ENCODE measurements at regions not wholly inside any gene's neighbourhood (a gene's known extent, or its start where the extent isn't known, plus 50 kb on each side); places are given as distances from the start of the nearest gene placed in this dataset.

DNA sequence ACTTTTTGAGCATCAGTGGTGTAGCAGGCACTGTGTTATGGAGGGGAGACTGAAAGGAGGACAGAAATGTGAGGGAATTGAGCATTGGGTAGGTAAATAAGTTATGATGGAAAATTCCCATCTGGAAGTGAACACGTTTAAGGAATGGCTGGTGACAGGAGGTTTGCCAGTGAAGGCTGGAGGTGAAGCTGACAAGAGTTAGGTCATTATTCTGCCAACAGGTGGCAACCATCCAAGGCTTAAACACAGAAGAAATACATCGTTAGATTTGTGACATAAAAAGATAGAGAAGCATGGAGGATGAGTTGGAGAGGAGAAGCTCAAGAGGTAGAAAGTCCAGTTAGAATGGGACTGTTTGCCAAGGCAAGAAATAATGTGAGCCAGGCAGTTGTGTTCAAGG is 455.3 kb upstream of the SGCD start:
- no peak for DNase-seq

- DNase-seq = no peak
These were observed 454.2 kb upstream of the SGCD start for GRCh38 chr5:155872629-155873220.

DNA sequence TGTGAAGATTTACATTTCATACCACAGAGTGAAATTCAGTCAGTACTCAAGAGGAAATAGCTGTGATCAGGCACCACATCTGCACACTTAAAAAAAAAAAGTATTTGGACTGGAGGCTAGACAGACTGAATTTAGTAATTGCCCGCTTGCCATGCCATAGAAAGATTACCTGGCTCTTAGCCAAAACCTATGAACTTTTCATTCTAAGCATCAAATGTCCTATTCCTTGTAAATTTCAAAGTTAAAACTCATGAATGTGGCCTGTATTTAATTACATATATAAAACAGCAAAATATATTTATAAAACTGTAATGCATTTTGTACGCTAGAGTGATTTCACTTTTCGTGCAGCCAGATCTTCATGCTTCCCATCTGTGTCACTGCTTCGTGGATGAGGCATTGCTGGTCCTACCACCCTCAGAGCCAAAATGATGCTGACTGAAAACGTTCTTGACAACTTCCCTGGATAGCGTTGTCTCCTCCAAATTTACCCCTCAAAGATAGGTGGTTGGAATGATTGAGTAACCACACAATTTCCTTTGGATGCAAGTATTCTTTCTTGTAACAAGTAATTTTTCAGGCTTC is 447.9 kb upstream of the SGCD start:
- DNase-seq = no peak

GRCh38 chr5:155884041-155884440 is 442.9 kb upstream of the SGCD start:
- DNase-seq = peak; percentile 32

GRCh38 chr5:155885199-155885598 is 441.8 kb upstream of the SGCD start:
- peak; percentile 18 for DNase-seq

GRCh38 chr5:155886311-155887031 is 440.5 kb upstream of the SGCD start:
- no peak for DNase-seq

DNA sequence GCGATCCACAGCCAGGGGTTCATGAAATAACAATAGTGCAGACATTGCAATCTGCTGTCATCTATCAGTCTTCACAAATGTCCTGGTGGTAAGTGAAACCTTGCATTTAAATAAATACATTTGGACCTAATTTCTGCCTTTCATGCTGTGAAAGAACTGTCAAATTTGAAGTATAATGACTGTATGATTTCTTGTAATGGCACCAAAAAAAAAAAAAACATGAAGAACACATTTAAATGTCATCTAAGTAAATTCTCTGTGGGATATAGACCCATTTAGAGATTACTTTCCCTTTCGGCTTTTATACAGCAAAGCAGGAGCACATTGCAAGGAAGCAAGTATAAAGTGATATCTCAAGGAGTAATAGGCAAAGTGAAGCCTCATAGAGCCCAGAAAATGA is 431.5 kb upstream of the SGCD start:
- DNase-seq = no peak

DNA sequence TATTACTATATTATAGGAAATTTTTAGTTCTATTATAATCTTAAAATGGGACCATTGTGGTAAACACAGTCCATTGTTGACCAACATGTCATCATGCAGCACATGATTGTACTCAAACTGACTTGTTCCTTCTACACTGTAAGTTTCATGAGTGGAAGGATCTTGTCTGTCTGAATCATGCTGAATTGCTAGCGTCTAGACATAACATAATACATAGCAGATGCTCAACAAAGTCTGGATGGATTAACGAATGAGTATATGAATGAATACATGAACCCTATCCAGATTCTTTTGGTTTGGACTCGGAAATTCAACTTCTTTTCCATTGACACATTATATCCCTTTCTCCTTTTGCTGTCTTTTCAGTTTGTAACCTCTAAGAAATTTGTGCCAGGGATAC is 429.2 kb upstream of the SGCD start:
- DNase-seq = no peak

GRCh38 chr5:155898284-155898683 is 428.7 kb upstream of the SGCD start:
- no peak for DNase-seq

DNA sequence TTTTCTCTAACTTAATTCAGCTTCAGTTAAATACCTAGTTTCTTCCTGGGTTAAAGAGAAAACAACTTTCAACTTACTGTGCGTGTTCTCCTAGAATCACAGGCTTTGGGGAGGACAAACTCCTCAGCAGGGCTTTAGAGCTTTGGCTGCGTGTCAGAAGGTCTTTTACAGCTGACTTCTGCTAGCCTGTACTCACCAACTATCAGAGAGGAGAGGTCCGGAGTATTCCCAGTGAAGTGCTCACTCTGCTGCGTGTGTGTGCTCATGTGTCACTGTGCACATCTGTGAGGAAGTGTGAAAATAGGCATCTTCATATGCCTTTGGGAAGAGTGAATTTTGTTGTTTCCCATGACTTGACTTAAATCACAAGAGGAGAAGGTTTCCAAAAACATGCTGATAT is 423.2 kb upstream of the SGCD start:
- DNase-seq = no peak

DNA sequence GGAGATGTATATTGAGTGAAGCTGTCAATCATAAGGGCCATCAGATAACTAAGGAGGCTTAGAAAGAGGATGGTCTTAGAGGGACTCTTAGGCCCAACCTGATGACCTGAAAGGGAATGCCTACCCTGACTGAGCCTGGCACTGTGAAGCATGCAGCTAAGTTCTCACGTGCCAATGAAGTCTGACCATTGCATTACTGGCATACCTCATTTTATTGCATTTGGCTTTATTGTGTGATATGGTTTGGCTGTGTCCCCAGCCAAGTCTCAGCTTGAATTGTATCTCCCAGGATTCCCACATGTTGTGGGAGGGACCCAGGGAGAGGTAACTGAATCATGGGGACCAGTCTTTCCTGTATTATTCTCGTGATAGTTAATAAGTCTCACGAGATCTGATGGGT is 421.6 kb upstream of the SGCD start:
- no peak for DNase-seq

DNA sequence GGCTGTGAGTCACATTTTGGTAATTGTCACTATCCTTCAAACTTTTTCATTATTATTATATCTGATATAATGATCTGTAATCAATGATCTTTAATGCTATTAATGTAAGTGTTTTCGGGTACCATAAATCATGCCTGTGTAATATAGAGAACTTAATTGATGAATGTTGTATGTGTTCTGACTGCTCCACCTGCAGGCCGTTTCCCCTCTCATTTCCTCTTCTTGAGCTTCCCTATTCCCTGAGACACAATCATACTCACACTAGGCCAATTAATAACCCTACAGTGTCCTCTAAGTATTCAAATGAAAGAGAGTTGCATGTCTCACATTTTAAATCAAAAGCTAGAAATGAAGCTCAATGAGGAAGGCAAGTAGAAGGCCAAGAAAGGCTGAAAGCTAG is 420.9 kb upstream of the SGCD start:
- DNase-seq = no peak

- DNase-seq = no peak
These were observed 418.4 kb upstream of the SGCD start for GRCh38 chr5:155908543-155908942.

GRCh38 chr5:155912291-155912690 is 414.7 kb upstream of the SGCD start:
- DNase-seq = no peak

DNA sequence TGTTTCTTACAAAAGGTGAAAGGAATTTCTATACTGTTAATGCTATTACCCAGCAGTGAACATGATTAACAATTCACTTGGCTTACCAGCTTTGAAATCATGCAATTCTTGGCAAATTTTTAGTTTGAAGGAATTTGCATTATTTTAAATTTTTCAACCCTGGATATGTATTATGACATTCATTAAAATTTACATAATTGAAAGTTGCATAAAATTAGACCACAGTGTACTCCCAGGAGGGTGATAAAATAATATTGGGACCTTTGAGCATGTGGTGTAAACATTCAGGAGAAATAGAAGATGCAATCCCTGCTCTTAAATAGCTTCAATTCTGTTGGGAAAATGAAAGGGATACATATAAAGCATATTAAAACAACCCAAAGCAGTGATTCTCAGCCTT is 412.2 kb upstream of the SGCD start:
- DNase-seq = no peak

DNA sequence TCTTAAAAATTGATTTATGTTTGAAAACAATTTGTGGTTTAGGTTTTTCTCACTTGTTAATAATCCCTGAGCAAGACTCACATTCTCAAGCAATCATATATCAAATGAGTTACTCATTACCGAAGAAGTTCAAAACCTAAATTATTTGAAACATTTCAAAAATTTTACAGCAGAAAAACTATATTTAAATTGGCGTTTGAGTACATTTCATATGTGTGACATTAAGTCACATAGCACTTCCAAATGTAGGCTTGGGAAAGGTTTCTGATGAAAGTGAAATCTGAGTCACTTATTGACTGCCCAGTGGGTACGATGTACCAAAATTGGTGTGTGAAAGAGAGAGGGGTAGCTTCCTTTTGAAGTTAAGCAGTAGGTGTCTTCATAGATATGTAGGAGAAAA is 411.4 kb upstream of the SGCD start:
- no peak for DNase-seq

GRCh38 chr5:155919126-155919525 is 407.8 kb upstream of the SGCD start:
- DNase-seq = no peak

DNA sequence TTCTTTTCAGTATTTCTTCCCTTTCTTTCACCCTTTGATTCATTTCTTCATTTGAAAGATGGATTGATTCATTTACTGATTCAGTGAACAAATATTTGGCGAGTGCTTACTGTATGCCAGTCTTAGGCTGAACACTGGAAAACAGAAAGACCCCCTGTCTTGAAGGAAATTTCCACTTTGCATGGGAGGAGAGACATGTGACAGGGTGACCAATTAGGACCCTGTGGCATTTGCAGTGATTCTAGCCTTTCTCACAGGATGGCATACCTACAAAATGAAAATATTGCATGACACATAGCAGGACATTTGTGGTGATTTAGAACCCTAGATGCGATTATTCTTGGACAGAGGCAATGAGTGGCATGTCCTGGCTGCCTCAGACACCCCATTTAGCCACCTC is 407.2 kb upstream of the SGCD start:
- DNase-seq = no peak

GRCh38 chr5:155921621-155922020 is 405.3 kb upstream of the SGCD start:
- DNase-seq = no peak

GRCh38 chr5:155923784-155924183 is 403.2 kb upstream of the SGCD start:
- DNase-seq = no peak

GRCh38 chr5:155926031-155926430 is 400.9 kb upstream of the SGCD start:
- no peak for DNase-seq

DNA sequence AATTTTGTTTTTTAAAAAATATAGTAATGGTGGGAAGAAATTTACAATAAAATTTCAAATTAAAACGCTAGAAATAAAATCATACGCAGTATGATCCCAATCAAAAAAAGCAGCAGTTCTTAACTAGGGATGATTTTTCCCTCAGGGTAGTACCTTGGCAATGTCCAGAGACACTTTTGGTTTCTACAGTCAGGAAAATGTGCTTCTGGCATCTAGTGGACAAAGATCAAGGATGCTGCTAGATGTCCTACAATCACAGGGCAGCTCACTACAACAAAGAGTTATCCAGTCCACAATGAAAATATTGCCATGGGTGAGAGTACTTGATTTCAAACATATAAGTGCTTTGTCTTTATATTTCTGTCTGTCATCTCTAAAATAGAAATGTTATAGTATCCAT is 400.2 kb upstream of the SGCD start:
- no peak for DNase-seq

- DNase-seq = no peak
These were observed 397.9 kb upstream of the SGCD start for GRCh38 chr5:155929112-155929511.

DNA sequence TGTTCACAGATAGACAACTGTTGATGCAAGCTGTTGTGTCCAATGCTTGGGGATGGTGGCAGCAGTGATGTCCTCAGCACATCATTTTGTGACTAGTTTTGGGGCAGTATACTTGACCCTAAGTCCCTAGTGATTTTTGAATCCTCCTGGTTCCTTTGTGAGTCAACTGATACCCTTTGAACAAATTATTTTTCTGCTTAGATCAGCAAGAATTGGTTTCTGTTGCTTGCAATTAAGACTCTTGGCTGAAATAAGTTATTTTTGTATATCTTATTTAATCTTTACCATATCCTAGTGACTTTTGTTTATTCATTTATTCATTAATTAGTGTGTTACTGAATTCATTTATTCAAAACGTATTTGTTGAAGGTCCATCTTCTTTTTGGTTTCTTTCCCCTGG is 392.0 kb upstream of the SGCD start:
- DNase-seq = no peak

DNA sequence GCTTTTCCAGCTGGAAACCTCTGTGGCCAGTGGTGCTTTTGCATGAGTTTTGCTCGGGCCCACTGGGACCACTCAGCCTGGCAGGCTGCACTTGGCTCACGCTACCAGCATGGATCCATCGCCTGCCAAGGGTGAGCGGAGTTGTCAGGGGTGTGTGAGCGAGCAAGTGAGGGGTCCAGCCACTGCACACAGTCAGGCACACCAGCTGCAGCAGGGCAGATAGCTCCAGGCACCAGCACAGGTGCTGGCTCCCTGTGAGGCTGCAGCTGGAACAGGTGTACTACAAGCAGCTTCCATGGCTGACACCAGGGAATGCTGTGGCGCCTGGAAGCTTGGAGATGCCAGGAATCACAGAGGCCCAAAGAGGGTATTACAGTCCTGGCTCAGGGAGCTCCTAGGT is 391.2 kb upstream of the SGCD start:
- no peak for DNase-seq

Measured in CD4-positive, alpha-beta T cell treated with Interleukin-4 for 4 hours (primary cell).